Large intestine (tissue), 3 donors: ENCODE measurements at regions not wholly inside any gene's neighbourhood (a gene's known extent, or its start where the extent isn't known, plus 50 kb on each side); places are given as distances from the start of the nearest gene placed in this dataset.

Experiments used
- DNase-seq, 2 donors: peaks; one replicate each; pipeline versions ENCODE4 v3.0.0 to v3.0.0-alpha.2; 2013
- H3K27ac ChIP-seq: one replicate; pipeline ENCODE4 v1.5.1; 2013; ENCODE audit warnings: low read length
- H3K27me3 ChIP-seq: 2 replicates; pipeline ENCODE4 v1.6.1; 2013; ENCODE audit warnings: low read length; ENCODE audit not compliant: control insufficient read depth, insufficient read depth
- H3K36me3 ChIP-seq: 2 replicates; pipeline ENCODE4 v1.6.1; 2013; ENCODE audit warnings: low read length; ENCODE audit not compliant: control insufficient read depth, insufficient read depth
- H3K4me1 ChIP-seq: one replicate; pipeline ENCODE4 v1.6.1; 2013; ENCODE audit warnings: low read length; ENCODE audit not compliant: control insufficient read depth, insufficient read depth
- H3K4me3 ChIP-seq: one replicate; pipeline ENCODE4 v1.5.1; 2013; ENCODE audit warnings: low read length
- H3K9me3 ChIP-seq: one replicate; pipeline ENCODE4 v1.6.1; 2013; ENCODE audit warnings: mild to moderate bottlenecking, low read depth, low read length, moderate library complexity; ENCODE audit not compliant: control insufficient read depth
- WGBS: methylation state at CpG from one replicate; pipeline ENCODE4 v1.1.5; 2013; ENCODE audit warnings: low lambda C conversion rate; ENCODE audit not compliant: insufficient coverage; 5-methylcytosine and 5-hydroxymethylcytosine counted together

- H3K36me3 ChIP-seq, result no peaks in the 10 kb centered on the region
- peaks cover 5% of the 10 kb centered on the region for H3K4me1 ChIP-seq
- DNase-seq, result peak; percentile 18 to 59
- 8% methylated on average over 2 of the region's 9 CpGs for WGBS
- H3K27ac ChIP-seq, result no peak overlapping the region
- no peaks in the 10 kb centered on the region for H3K27me3 ChIP-seq
- H3K9me3 ChIP-seq, result no peaks in the 10 kb centered on the region
- H3K4me3 ChIP-seq, result no peak overlapping the region
Observed at GRCh38 chr4:138804711-138805110, 210.9 kb upstream of the NOCT start.

- Histone ChIP-seq H3K36me3 (no peaks in the 10 kb centered on the region), H3K9me3 (no peaks in the 10 kb centered on the region), H3K27ac (no peak overlapping the region), H3K4me3 (no peak overlapping the region), H3K27me3 (no peaks in the 10 kb centered on the region), H3K4me1 (peaks cover 5% of the 10 kb centered on the region)
- WGBS, result 100% methylated on average over 2 of the region's 4 CpGs
- DNase-seq, result no peak
Observed at GRCh38 chr4:138803051-138803450, 212.5 kb upstream of the NOCT start.

GRCh38 chr4:138802499-138802898 lies 213.1 kb upstream of the NOCT start:
- Histone ChIP-seq H3K4me1 (peaks cover 5% of the 10 kb centered on the region), H3K27me3 (no peaks in the 10 kb centered on the region), H3K36me3 (no peaks in the 10 kb centered on the region), H3K9me3 (no peaks in the 10 kb centered on the region), H3K4me3 (no peak overlapping the region), H3K27ac (no peak overlapping the region)
- DNase-seq, result no peak

- Histone ChIP-seq H3K4me1 (peaks cover 5% of the 10 kb centered on the region), H3K36me3 (no peaks in the 10 kb centered on the region), H3K9me3 (no peaks in the 10 kb centered on the region), H3K27ac (no peak overlapping the region), H3K4me3 (no peak overlapping the region), H3K27me3 (no peaks in the 10 kb centered on the region)
- DNase-seq, result no peak
- no CpG with 5 or more reads among the region's 4 CpGs for WGBS
Observed at GRCh38 chr4:138800421-138800820, 215.2 kb upstream of the NOCT start.

GRCh38 chr4:138798404-138798803 lies 217.2 kb upstream of the NOCT start:
- H3K4me3 ChIP-seq, result no peak overlapping the region
- no peak overlapping the region for H3K27ac ChIP-seq
- no peaks in the 10 kb centered on the region for H3K36me3 ChIP-seq
- no peaks in the 10 kb centered on the region for H3K9me3 ChIP-seq
- no peaks in the 10 kb centered on the region for H3K4me1 ChIP-seq
- no peaks in the 10 kb centered on the region for H3K27me3 ChIP-seq
- DNase-seq, result no peak
- 74% methylated on average over 2 of the region's 4 CpGs for WGBS

- no CpG with 5 or more reads among the region's 2 CpGs for WGBS
- no peaks in the 10 kb centered on the region for H3K27me3 ChIP-seq
- no peaks in the 10 kb centered on the region for H3K9me3 ChIP-seq
- H3K4me1 ChIP-seq, result no peaks in the 10 kb centered on the region
- H3K27ac ChIP-seq, result no peak overlapping the region
- H3K4me3 ChIP-seq, result no peak overlapping the region
- no peak for DNase-seq
- no peaks in the 10 kb centered on the region for H3K36me3 ChIP-seq
Observed at GRCh38 chr4:138797646-138798045, 217.9 kb upstream of the NOCT start.

- H3K9me3 ChIP-seq, result no peaks in the 10 kb centered on the region
- no peaks in the 10 kb centered on the region for H3K36me3 ChIP-seq
- H3K4me3 ChIP-seq, result no peak overlapping the region
- WGBS, result 99% methylated on average over 7 of the region's 11 CpGs
- H3K27me3 ChIP-seq, result no peaks in the 10 kb centered on the region
- no peaks in the 10 kb centered on the region for H3K4me1 ChIP-seq
- DNase-seq, result no peak
- no peak overlapping the region for H3K27ac ChIP-seq
Observed at GRCh38 chr4:138796761-138797160, 218.8 kb upstream of the NOCT start.

GRCh38 chr4:138790706-138791340 lies 224.8 kb upstream of the NOCT start:
- no peaks in the 10 kb centered on the region for H3K27me3 ChIP-seq
- H3K36me3 ChIP-seq, result no peaks in the 10 kb centered on the region
- H3K9me3 ChIP-seq, result no peaks in the 10 kb centered on the region
- WGBS, result 71% methylated on average over 1 of the region's 3 CpGs
- no peak overlapping the region for H3K4me3 ChIP-seq
- DNase-seq, result no peak
- H3K27ac ChIP-seq, result no peak overlapping the region
- H3K4me1 ChIP-seq, result no peaks in the 10 kb centered on the region

- no peaks in the 10 kb centered on the region for H3K4me1 ChIP-seq
- no peaks in the 10 kb centered on the region for H3K9me3 ChIP-seq
- H3K36me3 ChIP-seq, result no peaks in the 10 kb centered on the region
- no peak overlapping the region for H3K27ac ChIP-seq
- no peaks in the 10 kb centered on the region for H3K27me3 ChIP-seq
- DNase-seq, result no peak
- H3K4me3 ChIP-seq, result no peak overlapping the region
- no CpG with 5 or more reads among the region's 5 CpGs for WGBS
Observed at GRCh38 chr4:138789796-138790195, 225.8 kb upstream of the NOCT start.

GRCh38 chr4:138788857-138789256 lies 226.7 kb upstream of the NOCT start:
- Histone ChIP-seq H3K27ac (no peak overlapping the region), H3K4me3 (no peak overlapping the region), H3K36me3 (no peaks in the 10 kb centered on the region), H3K27me3 (no peaks in the 10 kb centered on the region), H3K9me3 (no peaks in the 10 kb centered on the region), H3K4me1 (no peaks in the 10 kb centered on the region)
- DNase-seq, result no peak
- WGBS, result 87% methylated on average over 3 of the region's 5 CpGs

GRCh38 chr4:138788267-138788790 lies 227.3 kb upstream of the NOCT start:
- Histone ChIP-seq H3K4me3 (no peak overlapping the region), H3K9me3 (no peaks in the 10 kb centered on the region), H3K36me3 (no peaks in the 10 kb centered on the region), H3K27me3 (no peaks in the 10 kb centered on the region), H3K4me1 (no peaks in the 10 kb centered on the region), H3K27ac (no peak overlapping the region)
- no peak for DNase-seq
- 80% methylated on average over 1 of the region's 1 CpG for WGBS
